PFSK-1 (cell line): ENCODE measurements at regions not wholly inside any gene's neighbourhood (a gene's known extent, or its start where the extent isn't known, plus 50 kb on each side); places are given as distances from the start of the nearest gene placed in this dataset.

Experiments
- FOXP2 ChIP-seq: optimal IDR thresholded peaks from 2 replicates; pipeline ENCODE3; 2011; ENCODE audit warnings: borderline replicate concordance, control low read depth, inconsistent platforms; ENCODE audit not compliant: insufficient read depth; ENCODE audit errors: extremely low read length, extremely low read depth
- POLR2AphosphoS5 ChIP-seq: IDR thresholded peaks from 2 replicates; pipeline ENCODE4 v1.6.1; 2012; ENCODE audit warnings: low read depth, mild to moderate bottlenecking, control low read depth, low read length, moderate library complexity
- REST ChIP-seq, 2 experiments: IDR thresholded peaks; 2 replicates each; pipeline versions ENCODE4 v1.6.1 to v1.8.0; 2011 to 2012; ENCODE audit warnings: low read depth in 2 of 2, low read length in 2 of 2, control low read depth in 1 of 2, inconsistent platforms in 1 of 2, mild to moderate bottlenecking in 1 of 2, moderate library complexity in 1 of 2; ENCODE audit not compliant: insufficient read depth in 1 of 2
- SIN3A ChIP-seq: IDR thresholded peaks from 2 replicates; pipeline ENCODE4 v1.6.1; 2012; ENCODE audit warnings: mild to moderate bottlenecking, low read length, moderate library complexity, borderline replicate concordance; ENCODE audit not compliant: insufficient read depth
- TAF1 ChIP-seq: IDR thresholded peaks from 2 replicates; pipeline ENCODE4 v1.6.1; 2012; ENCODE audit warnings: low read length, control low read depth, borderline replicate concordance; ENCODE audit not compliant: insufficient read depth

- no peak for TF ChIP-seq POLR2AphosphoS5
- TF ChIP-seq SIN3A: no peak
Observed at GRCh38 chr21:27298465-27298864, 331.6 kb upstream of the ADAMTS5 start.

- no peak for TF ChIP-seq TAF1
- TF ChIP-seq POLR2AphosphoS5: no peak
- no peak for TF ChIP-seq REST (IDR thresholded peaks at IDR 0.05; ENCODE audit: insufficient read depth in 1 of 2, low read depth in 2 of 2, low read length in 2 of 2)
- TF ChIP-seq SIN3A: no peak
- no peak for TF ChIP-seq FOXP2
Observed at GRCh38 chr21:27293239-27293638, 326.4 kb upstream of the ADAMTS5 start.

GRCh38 chr21:27292783-27293182 is 325.9 kb upstream of the ADAMTS5 start:
- TF ChIP-seq TAF1 (no peak), REST (IDR thresholded peaks at IDR 0.05; ENCODE audit: insufficient read depth in 1 of 2, low read depth in 2 of 2, low read length in 2 of 2) (no peak), SIN3A (no peak), FOXP2 (no peak), POLR2AphosphoS5 (no peak)

GRCh38 chr21:27292229-27292628 is 325.3 kb upstream of the ADAMTS5 start:
- TF ChIP-seq SIN3A (no peak), POLR2AphosphoS5 (no peak), TAF1 (peak; percentile 58; the same call in 1 of the 2 replicates), REST (IDR thresholded peaks at IDR 0.05; ENCODE audit: insufficient read depth in 1 of 2, low read depth in 2 of 2, low read length in 2 of 2) (0 out of 4 replicates have a peak, but pooled peaks of 1 of the 2 experiments have one; percentile 23), FOXP2 (no peak)

- TF ChIP-seq REST (IDR thresholded peaks at IDR 0.05; ENCODE audit: insufficient read depth in 1 of 2, low read depth in 2 of 2, low read length in 2 of 2): no peak
- TF ChIP-seq FOXP2: no peak
Observed at GRCh38 chr21:27291006-27291405, 324.1 kb upstream of the ADAMTS5 start.

- TF ChIP-seq REST (IDR thresholded peaks at IDR 0.05; ENCODE audit: insufficient read depth in 1 of 2, low read depth in 2 of 2, low read length in 2 of 2): no peak
- no peak for TF ChIP-seq TAF1
- no peak for TF ChIP-seq SIN3A
- no peak for TF ChIP-seq POLR2AphosphoS5
- TF ChIP-seq FOXP2: no peak
Observed at GRCh38 chr21:27290028-27290427, 323.1 kb upstream of the ADAMTS5 start.
